ENCODE measurements at regions not wholly inside any gene's neighbourhood (a gene's known extent, or its start where the extent isn't known, plus 50 kb on each side); places are given as distances from the start of the nearest gene placed in this dataset.

GRCh38 chr13:60756306-60756705 lies 359.3 kb downstream of the TDRD3 start:
- no peak for DNase-seq

- DNase-seq: no peak
These were observed 358.6 kb downstream of the TDRD3 start for GRCh38 chr13:60755380-60756163.

DNA sequence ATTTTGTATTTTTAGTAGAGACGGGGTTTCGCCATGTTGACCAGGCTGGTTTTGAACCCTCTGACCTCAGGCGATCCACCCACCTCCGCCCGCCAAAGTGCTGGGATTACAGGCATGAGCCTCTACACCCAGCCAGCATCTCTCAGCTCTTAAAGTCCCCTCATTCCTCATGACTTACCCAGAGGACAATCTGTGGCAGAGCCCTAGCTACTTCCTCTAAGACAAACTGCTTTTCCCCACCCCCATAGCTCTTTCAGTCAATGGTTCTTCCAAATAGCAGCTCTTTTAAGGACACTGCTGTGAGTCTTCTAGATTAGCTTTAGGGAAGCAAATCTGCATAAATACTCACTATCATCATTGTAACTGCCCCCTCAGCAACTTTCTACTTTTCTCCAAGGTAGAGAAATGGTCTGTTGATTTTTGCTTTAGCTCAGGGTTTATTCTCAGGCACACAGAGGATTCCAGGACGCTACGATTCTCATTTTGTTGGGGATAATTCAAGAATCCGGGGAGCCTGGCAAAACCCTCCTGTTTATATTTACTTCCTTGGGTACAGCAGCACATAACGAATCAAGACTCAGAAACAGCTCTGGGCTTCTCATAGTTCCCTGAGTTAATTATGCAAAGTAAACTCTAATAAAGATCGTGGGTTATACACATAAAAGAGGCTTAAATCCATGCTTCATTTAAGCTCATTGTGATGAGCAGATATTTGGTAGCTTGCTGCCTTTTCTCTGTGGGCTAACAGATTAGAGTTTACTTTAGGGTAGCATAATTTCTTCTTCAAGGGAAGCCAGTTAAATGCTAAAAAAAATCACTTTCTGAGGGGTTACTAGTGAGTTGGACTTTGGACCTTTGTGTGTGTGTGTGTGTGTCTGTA lies 357.4 kb downstream of the TDRD3 start:
- no peak for DNase-seq

DNA sequence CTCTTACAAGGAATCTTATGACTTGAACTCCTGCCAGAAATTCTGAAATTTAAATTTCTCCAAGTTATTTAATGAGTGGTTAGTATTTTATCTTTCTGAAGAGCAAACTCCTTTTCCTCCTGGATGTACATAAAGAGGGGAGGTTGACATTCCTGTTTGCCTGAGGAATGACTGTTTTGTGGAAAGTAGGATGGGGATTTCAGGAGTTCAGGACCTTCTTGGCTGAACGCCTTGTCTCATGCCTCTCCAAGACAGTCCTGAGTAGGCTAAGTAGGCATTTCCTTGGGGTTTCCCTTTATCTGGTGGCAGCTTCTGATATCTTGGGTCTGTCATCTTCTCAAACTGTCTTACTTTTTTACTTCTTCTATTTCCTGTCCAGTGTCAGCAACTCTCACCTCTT lies 356.6 kb downstream of the TDRD3 start:
- DNase-seq: no peak

DNA sequence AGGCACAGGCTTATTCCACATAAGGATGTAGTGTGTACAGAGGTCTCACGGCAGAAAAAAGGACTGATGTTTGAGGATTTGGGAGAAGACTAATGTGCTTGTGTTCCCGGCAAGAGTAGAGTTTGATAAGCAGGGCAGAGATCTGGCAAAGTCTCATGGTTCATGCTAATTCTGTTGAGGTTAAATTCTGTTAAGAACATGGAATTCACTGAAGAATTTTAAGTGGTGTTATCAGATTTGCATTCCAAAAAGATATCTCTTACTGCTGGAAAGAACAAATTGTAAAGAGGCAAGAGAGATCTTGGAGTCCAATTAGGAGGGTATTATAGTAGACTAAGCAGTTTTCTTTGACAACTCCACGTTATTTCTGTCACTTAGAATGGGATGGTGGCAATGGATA lies 348.3 kb downstream of the TDRD3 start:
- DNase-seq: no peak

DNA sequence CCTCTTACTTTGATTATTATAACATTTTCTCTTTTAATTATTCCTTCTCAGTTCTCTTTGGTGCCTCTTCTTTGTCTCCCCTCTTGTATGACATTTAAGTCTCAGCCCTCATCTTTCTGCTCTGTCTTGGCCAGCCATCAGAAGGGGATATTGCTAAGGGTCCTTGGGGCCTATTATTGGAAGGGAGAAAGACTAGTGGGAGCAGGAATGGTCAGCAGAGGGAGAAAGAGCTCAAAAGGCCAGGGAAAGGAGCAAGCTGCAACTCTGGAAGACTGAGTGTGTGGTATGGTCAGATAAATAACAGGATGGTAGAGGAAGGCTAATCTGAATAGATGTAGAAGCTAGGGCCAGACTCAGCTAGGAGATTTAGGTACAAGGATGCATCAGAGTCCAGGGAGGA lies 336.9 kb downstream of the TDRD3 start:
- no peak for DNase-seq

- no peak for DNase-seq
These were observed 330.1 kb downstream of the TDRD3 start for GRCh38 chr13:60727140-60727539.

DNA sequence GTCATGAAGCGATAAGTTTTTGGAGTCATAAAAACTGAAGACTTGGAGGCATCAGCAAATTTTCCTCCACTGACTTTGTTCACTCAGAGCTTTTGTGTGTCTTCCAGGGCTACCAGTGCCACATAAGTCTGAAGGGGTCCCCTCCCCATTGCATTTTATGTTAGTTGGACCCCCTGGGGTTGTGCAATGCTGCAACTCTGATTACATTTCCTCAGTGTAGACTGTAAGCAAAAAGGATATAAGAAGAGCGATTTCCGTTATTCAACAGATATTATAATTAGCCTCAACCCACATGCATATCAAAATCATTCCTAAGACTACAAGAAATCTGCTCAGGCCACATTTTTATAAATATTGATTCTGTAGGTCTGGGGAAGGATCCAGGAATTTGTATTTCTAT lies 324.0 kb downstream of the TDRD3 start:
- DNase-seq: no peak

- no peak for DNase-seq
These were observed 323.6 kb downstream of the TDRD3 start for GRCh38 chr13:60720590-60720989.

DNA sequence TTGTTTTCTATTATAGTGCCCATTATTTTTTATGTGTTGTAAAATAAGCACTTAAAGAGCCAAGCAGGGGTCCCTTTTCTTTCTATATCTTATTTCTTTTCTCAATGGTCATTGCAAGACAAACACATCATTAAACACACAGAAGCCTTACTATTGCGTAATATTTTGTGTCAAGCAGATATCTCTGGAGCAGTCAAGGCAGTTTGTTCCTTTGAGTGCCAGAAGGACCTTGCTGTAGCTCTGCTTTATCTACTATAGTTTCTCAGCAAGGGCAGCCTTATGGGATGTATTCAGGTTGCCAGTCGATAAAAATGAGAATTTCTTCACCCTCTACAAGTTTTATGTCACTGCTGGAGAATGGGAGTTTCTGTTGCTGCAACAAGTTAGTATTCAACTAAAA lies 319.3 kb downstream of the TDRD3 start:
- DNase-seq: no peak

GRCh38 chr13:60707878-60708277 lies 310.9 kb downstream of the TDRD3 start:
- DNase-seq: no peak

DNA sequence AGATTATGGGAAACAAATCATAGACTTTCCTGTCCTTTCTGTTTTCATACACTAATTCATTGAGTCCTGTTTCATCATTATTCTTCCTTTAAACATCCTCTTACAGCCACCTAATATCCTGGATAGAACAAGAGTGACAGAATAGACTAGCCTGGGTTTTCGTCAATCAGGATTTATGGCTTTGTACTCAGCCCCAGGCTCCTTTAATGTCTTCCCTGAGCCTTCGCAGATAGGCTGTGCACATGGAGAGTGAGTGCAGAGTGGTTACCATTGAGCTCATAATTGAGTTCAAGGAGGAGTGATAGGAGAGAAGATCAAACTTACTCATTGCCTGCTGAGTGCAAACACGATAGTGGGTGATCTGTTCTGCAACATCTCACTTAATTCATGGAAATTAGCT lies 304.9 kb downstream of the TDRD3 start:
- no peak for DNase-seq

DNA sequence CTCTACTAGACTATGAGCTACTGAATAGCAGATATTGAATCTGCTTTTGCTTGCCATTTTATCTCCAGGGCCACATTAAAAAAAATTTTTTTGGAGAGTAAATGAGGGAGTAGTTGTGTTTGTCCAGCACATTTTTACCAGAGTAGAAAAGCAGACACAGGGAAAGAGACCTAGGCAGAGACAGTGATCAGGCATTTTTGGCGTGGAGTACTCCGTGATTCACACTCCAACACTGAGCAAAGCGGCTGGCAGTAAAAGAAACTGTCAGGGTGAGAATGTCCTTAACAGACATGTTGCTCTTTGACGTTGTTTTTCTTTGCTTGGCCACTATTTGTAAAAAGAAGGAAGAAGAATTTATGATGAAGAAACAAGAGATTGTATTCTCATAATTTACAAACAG lies 304.0 kb downstream of the TDRD3 start:
- DNase-seq: no peak

DNA sequence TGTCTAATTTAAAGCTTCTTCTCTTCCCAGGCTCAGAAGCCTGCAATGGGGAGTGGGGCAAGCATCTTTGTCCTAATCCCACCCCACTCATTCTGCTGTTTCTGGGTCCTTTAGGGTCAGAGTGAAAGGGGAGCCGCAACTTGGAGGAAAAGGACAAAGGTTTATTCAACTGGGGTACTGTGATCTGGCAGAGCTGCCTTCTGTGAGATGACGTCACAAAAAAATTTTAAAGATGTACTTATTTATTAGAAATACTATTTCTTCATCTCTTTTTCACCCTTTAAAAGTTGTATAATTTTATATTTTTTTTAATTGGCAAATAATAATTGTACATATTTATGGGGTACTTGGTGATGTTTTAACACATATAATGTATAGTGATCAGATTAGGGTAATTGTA lies 302.6 kb downstream of the TDRD3 start:
- no peak for DNase-seq

- DNase-seq: no peak
These were observed 299.6 kb downstream of the TDRD3 start for GRCh38 chr13:60696602-60697001.

DNA sequence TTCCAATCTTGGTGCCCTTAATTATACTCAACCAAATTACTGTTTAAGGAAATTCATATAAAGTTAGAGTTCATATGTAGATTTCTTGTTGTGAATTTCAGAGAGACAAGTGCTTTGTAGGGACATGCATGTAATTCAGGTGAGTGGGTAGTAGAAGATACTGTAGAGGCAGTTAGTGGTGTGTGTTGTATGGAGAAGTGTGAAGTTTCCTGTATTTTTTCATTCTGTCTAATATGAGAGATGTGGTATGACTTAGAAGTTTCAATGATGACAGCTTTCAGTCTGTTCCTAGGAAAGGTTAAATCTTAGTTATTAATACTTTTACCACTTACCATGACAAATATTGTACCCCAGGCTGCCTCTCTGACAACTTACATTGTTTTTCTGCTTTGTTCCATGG lies 294.2 kb downstream of the TDRD3 start:
- no peak for DNase-seq

DNA sequence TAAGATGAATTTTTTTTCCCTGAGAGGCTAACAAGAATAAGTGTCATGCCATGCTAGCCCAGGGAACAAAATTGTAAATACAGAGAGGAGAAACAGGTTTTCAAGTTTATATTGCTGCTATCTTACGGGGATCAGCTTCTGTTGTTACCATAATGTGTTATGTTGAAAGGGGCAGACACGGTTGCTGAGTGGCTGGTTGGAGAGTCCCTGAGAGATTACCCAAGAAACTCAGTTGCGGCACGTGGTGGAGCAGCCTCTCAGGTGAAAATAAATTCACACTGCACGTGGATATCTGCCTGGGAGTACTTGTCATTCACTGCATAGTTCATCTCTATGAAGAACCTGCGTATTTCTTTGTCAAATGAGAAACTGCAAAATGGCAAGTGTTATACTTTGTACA lies 293.6 kb downstream of the TDRD3 start:
- DNase-seq: no peak

- no peak for DNase-seq
These were observed 292.6 kb downstream of the TDRD3 start for GRCh38 chr13:60689571-60689970.

- no peak for DNase-seq
These were observed 292.1 kb downstream of the TDRD3 start for GRCh38 chr13:60689076-60689475.

GRCh38 chr13:60679928-60680694 lies 283.1 kb downstream of the TDRD3 start:
- no peak for DNase-seq

DNA sequence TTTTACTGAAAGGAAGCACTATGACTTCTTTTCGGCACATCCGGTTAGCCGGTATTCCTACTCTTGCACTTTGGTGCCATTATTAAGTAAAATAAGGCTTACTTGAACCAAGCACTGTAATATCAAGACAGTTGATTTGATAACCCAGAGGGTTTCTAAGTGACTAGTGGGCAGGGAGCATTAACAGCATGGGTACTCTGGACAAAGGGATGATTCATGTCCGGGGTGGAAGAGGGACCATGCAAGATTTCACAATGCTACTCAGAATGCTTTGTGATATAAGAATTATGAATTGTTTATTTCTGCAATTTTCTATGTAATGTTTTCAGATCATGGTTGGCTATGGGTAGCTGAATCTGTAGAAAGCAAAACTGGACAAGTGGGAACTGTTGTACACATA lies 282.1 kb downstream of the TDRD3 start:
- DNase-seq: no peak

DNA sequence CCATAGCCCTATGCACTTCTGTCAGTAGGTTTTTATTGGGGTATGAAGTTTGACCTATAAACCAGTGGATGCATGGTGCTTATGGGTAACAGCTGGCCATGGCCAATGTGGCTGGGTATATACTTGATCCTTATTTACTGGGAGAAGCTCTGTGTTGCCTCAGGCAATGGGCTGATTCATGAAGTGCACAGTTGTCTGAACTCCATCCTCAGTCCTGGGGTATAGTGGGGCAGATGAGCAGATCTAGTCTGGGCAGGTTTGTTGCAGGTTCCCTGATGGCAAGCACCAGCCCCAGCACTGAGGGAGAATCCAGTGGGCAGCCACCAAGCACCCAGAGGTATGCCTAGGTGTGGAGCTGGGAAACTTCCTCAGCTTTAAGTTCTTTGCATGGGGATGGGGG lies 274.4 kb downstream of the TDRD3 start:
- DNase-seq: no peak

GRCh38 chr13:60663788-60664187 lies 266.8 kb downstream of the TDRD3 start:
- DNase-seq: no peak

DNA sequence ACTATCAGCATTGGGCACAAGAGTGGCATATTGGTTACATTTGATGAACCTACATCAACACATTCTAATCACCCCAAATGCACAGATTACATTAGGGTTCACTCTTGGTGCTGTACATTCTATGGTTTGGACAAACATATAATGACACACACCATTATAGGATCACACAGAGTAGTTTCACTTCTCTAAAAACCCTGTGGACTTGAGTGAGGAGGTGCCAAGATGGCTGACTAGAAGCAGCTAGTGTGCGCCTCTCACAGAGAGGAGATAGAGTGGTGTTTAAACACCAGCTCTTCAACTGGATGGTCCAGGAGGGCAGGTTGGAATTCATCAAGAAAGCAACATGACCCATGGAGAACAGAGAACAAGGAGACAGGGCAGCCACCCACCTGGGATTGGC lies 265.6 kb downstream of the TDRD3 start:
- no peak for DNase-seq
